Prostate gland (tissue), 2 donors: ENCODE measurements at regions not wholly inside any gene's neighbourhood (a gene's known extent, or its start where the extent isn't known, plus 50 kb on each side); places are given as distances from the start of the nearest gene placed in this dataset.

Experiments
- POLR2A ChIP-seq: fragments of 450-650 bp; IDR thresholded peaks from one replicate; pipeline ENCODE4 v1.6.1; 2016; ENCODE audit warnings: antibody characterized with exemption, mild to moderate bottlenecking
- POLR2AphosphoS5 ChIP-seq: sonication (generic); formaldehyde crosslinking; IDR thresholded peaks from one replicate; pipeline ENCODE4 v1.6.1; 2017; ENCODE audit warnings: antibody characterized with exemption
- TF ChIP-seq, protein P1 (sequence below), 4 experiments: fragments of 200-600 bp in 2 of 4; fragments of 450-650 bp in 2 of 4; sonication (generic) in 2 of 4; IDR thresholded peaks; 1 replicate in 3 of 4; 2 replicates in 1 of 4; pipeline ENCODE4 v1.5.1; 2016 to 2019; ENCODE audit warnings: antibody characterized with exemption in 4 of 4, mild to moderate bottlenecking in 2 of 4, moderate library complexity in 2 of 4

DNA sequence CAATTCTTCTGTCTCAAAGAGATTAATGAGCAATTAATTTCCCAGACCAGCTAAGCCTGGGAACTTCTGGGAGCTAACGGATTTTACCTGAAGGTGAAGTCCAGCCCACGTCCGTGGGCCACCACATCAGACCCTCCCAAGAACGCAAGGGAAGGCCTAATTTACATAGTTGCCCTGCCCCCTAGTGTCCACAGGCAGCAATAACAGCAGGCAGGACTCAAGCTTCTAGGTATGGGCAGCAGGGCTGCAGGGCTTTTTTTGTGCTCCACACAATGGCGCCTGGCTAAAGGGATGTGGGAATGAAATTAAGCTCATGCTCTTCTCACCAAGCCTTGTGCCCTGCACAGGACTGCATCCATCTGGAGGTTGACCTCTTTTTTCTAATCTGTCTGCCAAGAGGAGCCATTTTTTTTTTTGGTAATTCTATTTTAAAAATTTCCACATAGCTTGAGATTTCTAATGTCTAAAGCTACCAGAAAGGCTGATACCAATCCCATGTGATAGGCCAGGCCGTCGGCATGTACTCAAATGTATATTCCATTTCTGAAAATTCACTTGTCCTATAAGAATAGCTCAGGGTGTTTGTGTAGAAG, 111.9 kb upstream of the TMEM164 start:
- TF ChIP-seq POLR2A (no peak), POLR2AphosphoS5 (no peak)
- TF ChIP-seq, protein P1, sequence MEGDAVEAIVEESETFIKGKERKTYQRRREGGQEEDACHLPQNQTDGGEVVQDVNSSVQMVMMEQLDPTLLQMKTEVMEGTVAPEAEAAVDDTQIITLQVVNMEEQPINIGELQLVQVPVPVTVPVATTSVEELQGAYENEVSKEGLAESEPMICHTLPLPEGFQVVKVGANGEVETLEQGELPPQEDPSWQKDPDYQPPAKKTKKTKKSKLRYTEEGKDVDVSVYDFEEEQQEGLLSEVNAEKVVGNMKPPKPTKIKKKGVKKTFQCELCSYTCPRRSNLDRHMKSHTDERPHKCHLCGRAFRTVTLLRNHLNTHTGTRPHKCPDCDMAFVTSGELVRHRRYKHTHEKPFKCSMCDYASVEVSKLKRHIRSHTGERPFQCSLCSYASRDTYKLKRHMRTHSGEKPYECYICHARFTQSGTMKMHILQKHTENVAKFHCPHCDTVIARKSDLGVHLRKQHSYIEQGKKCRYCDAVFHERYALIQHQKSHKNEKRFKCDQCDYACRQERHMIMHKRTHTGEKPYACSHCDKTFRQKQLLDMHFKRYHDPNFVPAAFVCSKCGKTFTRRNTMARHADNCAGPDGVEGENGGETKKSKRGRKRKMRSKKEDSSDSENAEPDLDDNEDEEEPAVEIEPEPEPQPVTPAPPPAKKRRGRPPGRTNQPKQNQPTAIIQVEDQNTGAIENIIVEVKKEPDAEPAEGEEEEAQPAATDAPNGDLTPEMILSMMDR (IDR thresholded peaks at IDR 0.05): peak; percentile 25 to 60 (median 48)
